GM12878 (cell line): ENCODE measurements at regions not wholly inside any gene's neighbourhood (a gene's known extent, or its start where the extent isn't known, plus 50 kb on each side); places are given as distances from the start of the nearest gene placed in this dataset.
A peak's percentile ranks its signal among the peaks of the same experiment; 100 is the strongest.

Experiments used
- ATAC-seq: fragments of 200-7000 bp; cut with Tn5 transposase; 3 replicates; pipeline ENCODE4 v1.9.1; 2020; ENCODE audit warnings: mild to moderate bottlenecking, moderate library complexity
- BruUV-seq: library from RNA; stranded (reverse); fragments of 400-500 nt; replicated peaks from 2 replicates; lab custom pipeline; 2021; lab: Mats Ljungman, UMichigan
- CTCF ChIA-PET: fragments of 300-600 bp; sonication (Branson Sonifier 250); formaldehyde crosslinking; extraction: SDS; loops from one replicate; lab custom pipeline; 2021; ENCODE audit warnings: inconsistent platforms; lab: Yijun Ruan, JAX
- POLR2A ChIA-PET: fragments of 350-600 bp; formaldehyde crosslinking; extraction: SDS; loops from one replicate; lab custom pipeline; 2021; ENCODE audit warnings: inconsistent platforms; lab: Charles Lee
- RAD21 ChIA-PET: fragments of 300-600 bp; sonication (Branson Sonifier 250); formaldehyde crosslinking; loops from one replicate; lab custom pipeline; 2023; ENCODE audit warnings: antibody characterized with exemption; ENCODE audit not compliant: unreplicated experiment; lab: Charles Lee
- SMC1A ChIA-PET: fragments of 300-600 bp; sonication (Branson Sonifier 250); formaldehyde crosslinking; loops from one replicate; lab custom pipeline; 2023; ENCODE audit not compliant: unreplicated experiment, uncharacterized antibody; lab: Charles Lee
- DNase-seq: peaks from one replicate; pipeline ENCODE4 v3.0.0-alpha.2; 2011; ENCODE audit warnings: low read depth, low spot score
- FAIRE-seq: peaks from 3 replicates; lab custom pipeline; 2011; peaks lifted over from hg19 to GRCh38; lab: Jason Lieb, UNC
- H2AFZ ChIP-seq: 2 replicates; pipeline ENCODE4 v1.6.0; 2011; ENCODE audit warnings: low read depth, low read length, control low read depth; ENCODE audit not compliant: control insufficient read depth
- H3K27ac ChIP-seq: 2 replicates; pipeline ENCODE4 v1.5.1; 2011; ENCODE audit warnings: control low read depth; ENCODE audit not compliant: control insufficient read depth, insufficient read depth
- H3K27me3 ChIP-seq, 2 experiments: replicated peaks in 1 of 2; 2 replicates each; pipeline versions ENCODE4 v1.6.0 to v1.6.1; 2011; ENCODE audit warnings: low read length in 1 of 2; ENCODE audit not compliant: control insufficient read depth in 2 of 2, insufficient read depth in 2 of 2
- H3K36me3 ChIP-seq, 2 experiments: 2 replicates each; pipeline ENCODE4 v1.5.1; 2011; ENCODE audit warnings: low read length in 1 of 2; ENCODE audit not compliant: control insufficient read depth in 2 of 2, insufficient read depth in 2 of 2
- H3K4me1 ChIP-seq: 2 replicates; pipeline ENCODE4 v1.6.1; 2011; ENCODE audit warnings: mild to moderate bottlenecking, low read length, moderate library complexity, mixed read lengths; ENCODE audit not compliant: control insufficient read depth, insufficient read depth
- H3K4me2 ChIP-seq: 2 replicates; pipeline ENCODE4 v1.6.0; 2011; ENCODE audit warnings: control low read depth; ENCODE audit not compliant: control insufficient read depth, insufficient read depth
- H3K4me3 ChIP-seq: fragments of 200-600 bp; sonication (generic); 2 replicates; pipeline ENCODE4 v1.5.1; 2016
- H3K79me2 ChIP-seq: 2 replicates; pipeline ENCODE4 v1.6.0; 2011; ENCODE audit warnings: low read length; ENCODE audit not compliant: control insufficient read depth, insufficient read depth
- H3K9ac ChIP-seq: 2 replicates; pipeline ENCODE4 v1.8.0; 2011; ENCODE audit warnings: low read length, control low read depth, mixed read lengths; ENCODE audit not compliant: control insufficient read depth, insufficient read depth
- H3K9me3 ChIP-seq: replicated peaks from 3 replicates; pipeline ENCODE4 v1.5.1; 2011; ENCODE audit warnings: mild to moderate bottlenecking, low read length; ENCODE audit not compliant: control insufficient read depth, insufficient read depth
- H4K20me1 ChIP-seq: 2 replicates; pipeline ENCODE4 v1.6.0; 2011; ENCODE audit not compliant: control insufficient read depth, insufficient read depth
- CEBPZ ChIP-seq: fragments of 150-350 bp; IDR thresholded peaks from 2 replicates; pipeline ENCODE4 v1.6.1; 2016; ENCODE audit warnings: low read depth, low read length
- IKZF2 ChIP-seq, 2 experiments: fragments of 450-650 bp; IDR thresholded peaks; 2 replicates each; pipeline ENCODE4 v1.6.1; 2017; ENCODE audit warnings: mild to moderate bottlenecking in 2 of 2, moderate library complexity in 2 of 2
- IRF5 ChIP-seq: fragments of 450-650 bp; IDR thresholded peaks from 2 replicates; pipeline ENCODE4 v1.6.1; 2017; ENCODE audit warnings: borderline replicate concordance
- NFIC ChIP-seq: IDR thresholded peaks from 2 replicates; pipeline ENCODE4 v1.6.1; 2012; ENCODE audit warnings: low read depth, mild to moderate bottlenecking, inconsistent platforms, low read length, moderate library complexity
- NRF1 ChIP-seq: conservative IDR thresholded peaks from 2 replicates; pipeline ENCODE4 v1.6.1; 2011; ENCODE audit warnings: mild to moderate bottlenecking, low read depth, low read length, improper control_type of control experiment
- POLR2AphosphoS5 ChIP-seq: IDR thresholded peaks from 2 replicates; pipeline ENCODE4 v1.6.1; 2011; ENCODE audit warnings: mild to moderate bottlenecking, low read length, inconsistent platforms
- RAD51 ChIP-seq: fragments of 450-650 bp; IDR thresholded peaks from 2 replicates; pipeline ENCODE4 v1.6.1; 2016; ENCODE audit warnings: moderate library complexity, mild to moderate bottlenecking, inconsistent platforms
- YY1 ChIP-seq: IDR thresholded peaks from 2 replicates; pipeline ENCODE4 v1.6.1; 2011; ENCODE audit warnings: low read depth, mild to moderate bottlenecking, low read length
- WGBS: methylation state at CpG from one replicate; pipeline ENCODE4 v1.1.6; 2016; ENCODE audit warnings: low lambda C conversion rate; ENCODE audit not compliant: insufficient replicate concordance, insufficient coverage; ENCODE audit errors: missing lambda C conversion rate; 5-methylcytosine and 5-hydroxymethylcytosine counted together
- in situ Hi-C: fragments of 300-500 bp; cut with MboI; formaldehyde crosslinking; loops from 9 replicates; pipeline ENCODE4 v1.14.3; 2018; ENCODE audit warnings: mixed read lengths
- intact Hi-C: fragments of 100-400 bp; cut with micrococcal nuclease; formaldehyde crosslinking; loops from one replicate; pipeline ENCODE4 v1.14.2; 2022; ENCODE audit not compliant: unreplicated experiment

GRCh38 chr2:64807417-64807816 is 153.7 kb upstream of the SERTAD2 start (continued):
- TF ChIP-seq CEBPZ = no peak
- TF ChIP-seq RAD51 = peak; percentile 46; the same call in 1 of the 2 replicates
- no peak for TF ChIP-seq NFIC

GRCh38 chr2:64808092-64808491 is 154.4 kb upstream of the SERTAD2 start:
- Histone ChIP-seq H3K27me3 (no peaks in the 10 kb centered on the region), H3K9me3 (no peaks in the 10 kb centered on the region; the same call in 2 of the 3 replicates), H4K20me1 (no peaks in the 10 kb centered on the region), H2AFZ (peak overlapping the region; percentile 67), H3K4me3 (no peak overlapping the region), H3K79me2 (no peaks in the 10 kb centered on the region), H3K9ac (no peak overlapping the region), H3K36me3 (no peaks in the 10 kb centered on the region), H3K4me1 (peaks cover 11% of the 10 kb centered on the region), H3K4me2 (no peak overlapping the region), H3K27ac (no peak overlapping the region)
- ChIA-PET CTCF (interaction anchor here (1.0 to 2.5 kb wide), 5 partner anchors 13 to 162 kb away, joined by 3 to 9 read pairs (median 3); no protein-coding TSS in a partner anchor), SMC1A (interaction anchor here (0.8 to 2.3 kb wide), 8 partner anchors 9 to 200 kb away, joined by 3 to 7 read pairs (median 4); no protein-coding TSS in a partner anchor), POLR2A (interaction anchor here (0.8 to 2.1 kb wide), 4 partner anchors 10 to 57 kb away, joined by 3 to 8 read pairs (median 3); no protein-coding TSS in a partner anchor), RAD21 (interaction anchor here (1.0 to 1.8 kb wide), 3 partner anchors 57 to 154 kb away, joined by 3 to 4 read pairs (median 4); partner anchors contain the start of gene SERTAD2)
- intact Hi-C loops (no loop called here), in situ Hi-C loops (no loop called here)
- TF ChIP-seq IKZF2 (IDR thresholded peaks at IDR 0.05) (no peak), YY1 (0 out of 2 replicates have a peak, but pooled peaks have one; percentile 20), POLR2AphosphoS5 (no peak), IRF5 (no peak), NRF1 (no peak)
- no peak for ATAC-seq
- DNase-seq = no peak
- 97% methylated on average over 2 of the region's 2 CpGs for WGBS
- no peak for FAIRE-seq
- BruUV-seq = no TSS peak
